Neuron (in vitro differentiated cells): ENCODE measurements at regions not wholly inside any gene's neighbourhood (a gene's known extent, or its start where the extent isn't known, plus 50 kb on each side); places are given as distances from the start of the nearest gene placed in this dataset.
A peak's percentile ranks its signal among the peaks of the same experiment; 100 is the strongest.

Experiments used
- H2AFZ ChIP-seq: one replicate; pipeline ENCODE4 v1.6.1; 2013; ENCODE audit warnings: low read depth, mild to moderate bottlenecking, inconsistent platforms, low read length, moderate library complexity
- H3K27me3 ChIP-seq: one replicate; pipeline ENCODE4 v1.6.1; 2013; ENCODE audit warnings: low read length; ENCODE audit not compliant: insufficient read depth
- H3K36me3 ChIP-seq: one replicate; pipeline ENCODE4 v1.6.1; 2013; ENCODE audit warnings: low read length; ENCODE audit not compliant: insufficient read depth
- H3K4me1 ChIP-seq: one replicate; pipeline ENCODE4 v1.6.1; 2013; ENCODE audit warnings: low read length; ENCODE audit not compliant: insufficient read depth
- H3K4me3 ChIP-seq: 2 replicates; pipeline ENCODE4 v1.5.1; 2013; ENCODE audit warnings: mild to moderate bottlenecking, low read length, moderate library complexity
- H3K9me3 ChIP-seq: one replicate; pipeline ENCODE4 v1.6.1; 2013; ENCODE audit warnings: low read length

- H3K9me3 ChIP-seq = no peaks in the 10 kb centered on the region
- no peaks in the 10 kb centered on the region for H3K27me3 ChIP-seq
- no peak overlapping the region for H2AFZ ChIP-seq
- no peak overlapping the region for H3K4me3 ChIP-seq
- H3K36me3 ChIP-seq = no peaks in the 10 kb centered on the region
- peaks cover under 1% of the 10 kb centered on the region for H3K4me1 ChIP-seq
These were observed 148.3 kb upstream of the POU3F2 start for GRCh38 chr6:98686008-98686601.

GRCh38 chr6:98687752-98688151 is 146.6 kb upstream of the POU3F2 start:
- H3K36me3 ChIP-seq = no peaks in the 10 kb centered on the region
- no peak overlapping the region for H2AFZ ChIP-seq
- H3K9me3 ChIP-seq = no peaks in the 10 kb centered on the region
- no peak overlapping the region for H3K4me3 ChIP-seq
- no peaks in the 10 kb centered on the region for H3K27me3 ChIP-seq
- H3K4me1 ChIP-seq = no peaks in the 10 kb centered on the region

DNA sequence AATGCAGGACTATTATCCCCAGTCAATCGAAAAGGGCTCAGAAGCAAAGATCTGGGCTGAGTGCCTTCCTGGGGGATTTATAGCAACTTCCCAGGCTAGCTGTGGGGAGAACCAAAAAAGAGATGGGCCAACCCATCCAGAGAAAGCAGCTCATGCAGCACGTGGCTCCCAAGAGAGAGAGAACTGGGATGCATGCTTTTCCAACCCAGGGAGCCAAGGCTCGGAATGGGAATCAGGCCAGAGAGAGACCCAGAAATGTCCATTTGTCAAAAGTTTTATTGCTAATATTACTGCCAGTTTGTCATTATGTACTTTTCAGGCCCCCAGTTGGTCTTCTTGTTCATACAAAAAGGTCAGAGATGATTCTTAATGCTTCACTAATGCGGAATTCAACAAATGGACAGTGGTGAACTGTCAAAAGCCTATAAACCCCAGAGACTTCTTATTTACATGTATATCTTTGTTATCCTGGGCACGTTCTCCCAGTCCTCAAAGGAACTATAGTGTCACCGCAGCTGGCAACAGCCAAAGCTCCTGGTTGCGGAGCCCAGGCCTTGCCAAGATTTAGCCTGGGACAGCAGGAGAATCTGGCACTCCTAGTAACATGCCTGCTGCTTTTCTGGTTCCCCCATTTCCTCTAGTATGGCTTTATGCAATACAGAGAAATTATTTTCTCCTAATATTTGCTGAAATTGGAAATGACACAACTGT is 139.1 kb upstream of the POU3F2 start:
- Histone ChIP-seq H3K4me1 (no peaks in the 10 kb centered on the region), H3K27me3 (no peaks in the 10 kb centered on the region), H3K9me3 (no peaks in the 10 kb centered on the region), H3K4me3 (no peak overlapping the region), H3K36me3 (no peaks in the 10 kb centered on the region), H2AFZ (no peak overlapping the region)

- peaks cover 18% of the 10 kb centered on the region for H3K4me1 ChIP-seq
- H3K9me3 ChIP-seq = peaks cover 2% of the 10 kb centered on the region
- no peaks in the 10 kb centered on the region for H3K36me3 ChIP-seq
- H2AFZ ChIP-seq = no peak overlapping the region
- H3K27me3 ChIP-seq = no peaks in the 10 kb centered on the region
- H3K4me3 ChIP-seq = no peak overlapping the region
These were observed 123.0 kb upstream of the POU3F2 start for GRCh38 chr6:98711380-98711779.

DNA sequence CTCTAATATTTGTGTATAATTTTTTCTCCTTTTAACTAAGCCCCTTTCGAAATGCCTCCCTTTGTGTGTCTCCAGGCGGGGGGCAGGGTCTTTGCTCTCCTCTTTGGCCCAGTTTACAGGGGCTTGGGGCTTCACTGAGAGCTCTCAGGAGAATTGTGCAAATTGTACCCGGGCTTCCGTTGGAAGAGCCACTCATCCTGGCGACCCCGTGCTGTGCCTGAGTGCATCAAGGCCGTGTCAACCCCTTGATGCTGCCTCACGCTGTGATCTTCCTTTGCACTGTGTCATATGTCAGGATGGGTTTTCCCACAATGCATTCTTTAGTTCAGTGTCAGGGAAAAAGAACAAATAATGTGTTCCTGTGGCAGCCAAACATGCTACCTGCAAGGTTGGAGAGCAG is 118.0 kb upstream of the POU3F2 start:
- Histone ChIP-seq H3K4me3 (peak overlapping the region; percentile 43), H3K4me1 (peaks cover 41% of the 10 kb centered on the region), H3K36me3 (no peaks in the 10 kb centered on the region), H3K9me3 (no peaks in the 10 kb centered on the region), H2AFZ (no peak overlapping the region), H3K27me3 (no peaks in the 10 kb centered on the region)

DNA sequence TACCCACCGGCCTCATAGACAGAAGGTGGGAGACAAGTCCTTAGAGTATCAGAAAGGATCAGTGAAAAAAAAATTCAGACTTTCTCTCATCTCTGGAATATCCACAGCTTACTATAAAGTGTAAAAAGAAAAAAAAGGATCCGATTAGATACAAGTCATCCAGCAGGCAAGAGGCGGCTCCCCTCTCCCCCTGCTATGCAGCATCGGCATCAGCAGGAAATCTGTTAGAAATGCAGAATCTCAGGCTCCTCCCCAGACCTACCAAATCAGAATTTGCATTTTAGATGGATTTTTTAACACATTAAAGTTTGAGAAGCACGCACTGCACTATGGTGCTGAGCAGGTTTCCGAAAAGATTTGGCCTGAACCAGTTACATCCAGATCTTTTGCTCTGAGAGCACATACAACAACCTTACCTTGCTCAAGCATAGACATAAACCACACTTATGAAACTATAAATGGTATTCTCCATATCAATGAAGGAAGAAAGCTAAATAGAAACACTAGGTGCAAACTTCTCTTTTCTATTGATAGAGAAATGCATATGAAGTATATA is 117.0 kb upstream of the POU3F2 start:
- Histone ChIP-seq H3K9me3 (no peaks in the 10 kb centered on the region), H3K4me3 (peak overlapping the region; percentile 43), H2AFZ (no peak overlapping the region)

GRCh38 chr6:98717988-98718387 is 116.4 kb upstream of the POU3F2 start:
- H3K9me3 ChIP-seq = no peaks in the 10 kb centered on the region
- no peaks in the 10 kb centered on the region for H3K27me3 ChIP-seq
- peaks cover 41% of the 10 kb centered on the region for H3K4me1 ChIP-seq
- no peak overlapping the region for H3K4me3 ChIP-seq
- H2AFZ ChIP-seq = no peak overlapping the region
- no peaks in the 10 kb centered on the region for H3K36me3 ChIP-seq

More for the DNA sequence above, 117.0 kb upstream of the POU3F2 start:
- H3K36me3 ChIP-seq = no peaks in the 10 kb centered on the region
- H3K4me1 ChIP-seq = peaks cover 41% of the 10 kb centered on the region
- H3K27me3 ChIP-seq = no peaks in the 10 kb centered on the region

- Histone ChIP-seq H3K9me3 (no peaks in the 10 kb centered on the region), H3K4me1 (peaks cover 26% of the 10 kb centered on the region), H2AFZ (no peak overlapping the region), H3K4me3 (no peak overlapping the region), H3K27me3 (no peaks in the 10 kb centered on the region), H3K36me3 (no peaks in the 10 kb centered on the region)
These were observed 109.8 kb upstream of the POU3F2 start for GRCh38 chr6:98724537-98724936.

DNA sequence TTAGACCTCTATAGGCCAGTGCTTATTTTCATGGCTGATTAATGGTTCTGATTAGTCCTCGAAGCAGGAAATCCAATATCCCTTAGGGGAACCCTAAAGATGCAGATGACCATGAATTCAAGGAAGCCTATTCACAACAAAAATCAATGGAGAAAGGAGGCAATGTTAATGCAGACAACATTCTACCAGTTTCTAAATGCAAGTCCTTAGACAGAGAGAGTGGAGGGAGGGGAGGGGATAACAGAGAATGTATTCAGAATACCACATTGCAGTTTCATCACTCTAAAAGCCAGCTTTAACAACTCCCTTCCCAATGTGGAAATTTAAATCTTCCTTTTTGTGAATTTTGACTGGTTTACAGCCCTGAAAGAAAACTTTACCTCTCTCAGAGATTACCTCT is 87.1 kb upstream of the POU3F2 start:
- Histone ChIP-seq H3K4me3 (no peak overlapping the region), H3K4me1 (no peaks in the 10 kb centered on the region), H3K36me3 (no peaks in the 10 kb centered on the region), H2AFZ (peak overlapping the region; percentile 27), H3K27me3 (no peaks in the 10 kb centered on the region), H3K9me3 (no peaks in the 10 kb centered on the region)

- peak overlapping the region; percentile 27 for H2AFZ ChIP-seq
- H3K36me3 ChIP-seq = no peaks in the 10 kb centered on the region
- no peak overlapping the region for H3K4me3 ChIP-seq
- no peaks in the 10 kb centered on the region for H3K9me3 ChIP-seq
- H3K4me1 ChIP-seq = no peaks in the 10 kb centered on the region
- H3K27me3 ChIP-seq = no peaks in the 10 kb centered on the region
These were observed 86.4 kb upstream of the POU3F2 start for GRCh38 chr6:98747960-98748359.

GRCh38 chr6:98759459-98759858 is 74.9 kb upstream of the POU3F2 start:
- peaks cover 1% of the 10 kb centered on the region for H3K9me3 ChIP-seq
- no peak overlapping the region for H2AFZ ChIP-seq
- H3K4me1 ChIP-seq = peaks cover 6% of the 10 kb centered on the region
- H3K4me3 ChIP-seq = no peak overlapping the region
- H3K27me3 ChIP-seq = no peaks in the 10 kb centered on the region
- no peaks in the 10 kb centered on the region for H3K36me3 ChIP-seq

- H3K27me3 ChIP-seq = no peaks in the 10 kb centered on the region
- H3K4me1 ChIP-seq = peaks cover 13% of the 10 kb centered on the region
- H3K9me3 ChIP-seq = peaks cover 1% of the 10 kb centered on the region
- no peak overlapping the region for H3K4me3 ChIP-seq
- peak overlapping the region; percentile 2 for H2AFZ ChIP-seq
- no peaks in the 10 kb centered on the region for H3K36me3 ChIP-seq
These were observed 69.9 kb upstream of the POU3F2 start for GRCh38 chr6:98764373-98764911.

GRCh38 chr6:98769546-98769945 is 64.8 kb upstream of the POU3F2 start:
- Histone ChIP-seq H3K4me3 (no peak overlapping the region), H3K36me3 (no peaks in the 10 kb centered on the region), H3K9me3 (no peaks in the 10 kb centered on the region), H3K27me3 (no peaks in the 10 kb centered on the region), H2AFZ (no peak overlapping the region), H3K4me1 (peaks cover 5% of the 10 kb centered on the region)
